Duodenal mucosa (tissue), 2 donors: ENCODE measurements at regions not wholly inside any gene's neighbourhood (a gene's known extent, or its start where the extent isn't known, plus 50 kb on each side); places are given as distances from the start of the nearest gene placed in this dataset.

Experiments
- H3K27ac ChIP-seq: one replicate; pipeline ENCODE4 v1.7.0; 2013; ENCODE audit warnings: low read depth, low read length
- H3K27me3 ChIP-seq, 2 donors: one replicate each; pipeline ENCODE4 v1.7.0; 2013; ENCODE audit warnings: low read length in 2 of 2, control low read depth in 1 of 2; ENCODE audit not compliant: insufficient read depth in 2 of 2, control insufficient read depth in 1 of 2
- H3K36me3 ChIP-seq, 2 donors: one replicate each; pipeline ENCODE4 v1.7.0; 2013; ENCODE audit warnings: low read length in 2 of 2, control low read depth in 1 of 2; ENCODE audit not compliant: insufficient read depth in 2 of 2, control insufficient read depth in 1 of 2
- H3K4me1 ChIP-seq, 2 donors: one replicate each; pipeline ENCODE4 v1.7.0; 2013; ENCODE audit warnings: low read length in 2 of 2, control low read depth in 1 of 2; ENCODE audit not compliant: insufficient read depth in 2 of 2, control insufficient read depth in 1 of 2
- H3K4me3 ChIP-seq, 2 donors: one replicate each; pipeline ENCODE4 v1.7.0; 2013; ENCODE audit warnings: low read length in 2 of 2, low read depth in 1 of 2
- H3K9ac ChIP-seq, 2 donors: one replicate each; pipeline ENCODE4 v1.7.0; 2013; ENCODE audit warnings: low read length in 2 of 2, low read depth in 1 of 2
- H3K9me3 ChIP-seq, 2 donors: one replicate each; pipeline ENCODE4 v1.7.0; 2013; ENCODE audit warnings: low read length in 2 of 2, control low read depth in 1 of 2; ENCODE audit not compliant: control insufficient read depth in 1 of 2

GRCh38 chr4:136992032-136992431, 540.3 kb downstream of the PCDH18 start:
- no peak overlapping the region for H3K27ac ChIP-seq
- H3K27me3 ChIP-seq: no peaks in the 10 kb centered on the region
- H3K4me1 ChIP-seq: no peaks in the 10 kb centered on the region
- no peaks in the 10 kb centered on the region for H3K9me3 ChIP-seq
- no peaks in the 10 kb centered on the region for H3K36me3 ChIP-seq
- no peak overlapping the region for H3K4me3 ChIP-seq
- no peak overlapping the region for H3K9ac ChIP-seq

- Histone ChIP-seq H3K27me3 (no peaks in the 10 kb centered on the region), H3K4me1 (no peaks in the 10 kb centered on the region), H3K36me3 (no peaks in the 10 kb centered on the region), H3K9me3 (no peaks in the 10 kb centered on the region), H3K27ac (no peak overlapping the region), H3K4me3 (no peak overlapping the region), H3K9ac (no peak overlapping the region)
Measured at GRCh38 chr4:136985683-136986082, 546.6 kb downstream of the PCDH18 start.

- no peaks in the 10 kb centered on the region for H3K27me3 ChIP-seq
- H3K4me1 ChIP-seq: no peaks in the 10 kb centered on the region
- no peak overlapping the region for H3K27ac ChIP-seq
- H3K36me3 ChIP-seq: no peaks in the 10 kb centered on the region
- H3K9me3 ChIP-seq: no peaks in the 10 kb centered on the region
- H3K4me3 ChIP-seq: no peak overlapping the region
- no peak overlapping the region for H3K9ac ChIP-seq
Measured at GRCh38 chr4:136967069-136967468, 565.2 kb downstream of the PCDH18 start.

- H3K9ac ChIP-seq: no peak overlapping the region
- no peak overlapping the region for H3K4me3 ChIP-seq
- no peaks in the 10 kb centered on the region for H3K27me3 ChIP-seq
- no peaks in the 10 kb centered on the region for H3K4me1 ChIP-seq
- H3K27ac ChIP-seq: no peak overlapping the region
- no peaks in the 10 kb centered on the region for H3K36me3 ChIP-seq
- no peaks in the 10 kb centered on the region for H3K9me3 ChIP-seq
Measured at GRCh38 chr4:136965478-136965877, 566.8 kb downstream of the PCDH18 start.

GRCh38 chr4:136962868-136963267, 569.4 kb downstream of the PCDH18 start:
- Histone ChIP-seq H3K4me3 (no peak overlapping the region), H3K9ac (no peak overlapping the region), H3K27me3 (no peaks in the 10 kb centered on the region), H3K9me3 (no peaks in the 10 kb centered on the region), H3K27ac (no peak overlapping the region), H3K36me3 (no peaks in the 10 kb centered on the region), H3K4me1 (no peaks in the 10 kb centered on the region)

GRCh38 chr4:136946307-136946907, 585.9 kb downstream of the PCDH18 start:
- Histone ChIP-seq H3K36me3 (no peaks in the 10 kb centered on the region), H3K9ac (no peak overlapping the region), H3K27me3 (no peaks in the 10 kb centered on the region), H3K27ac (no peak overlapping the region), H3K4me1 (no peaks in the 10 kb centered on the region), H3K4me3 (no peak overlapping the region), H3K9me3 (peaks cover 0 to 6% of the 10 kb centered on the region in 2 donors)

- Histone ChIP-seq H3K27ac (no peak overlapping the region), H3K4me3 (no peak overlapping the region), H3K36me3 (no peaks in the 10 kb centered on the region), H3K4me1 (no peaks in the 10 kb centered on the region), H3K9me3 (no peaks in the 10 kb centered on the region), H3K9ac (no peak overlapping the region), H3K27me3 (no peaks in the 10 kb centered on the region)
Measured at GRCh38 chr4:136939781-136940180, 592.5 kb downstream of the PCDH18 start.

- no peaks in the 10 kb centered on the region for H3K4me1 ChIP-seq
Measured at GRCh38 chr4:136935871-136936270, 596.4 kb downstream of the PCDH18 start.

GRCh38 chr4:136935305-136935704, 597.0 kb downstream of the PCDH18 start:
- H3K27me3 ChIP-seq: no peaks in the 10 kb centered on the region
- no peaks in the 10 kb centered on the region for H3K4me1 ChIP-seq
- no peaks in the 10 kb centered on the region for H3K36me3 ChIP-seq
- no peak overlapping the region for H3K4me3 ChIP-seq
- H3K27ac ChIP-seq: no peak overlapping the region
- H3K9ac ChIP-seq: no peak overlapping the region
- peaks cover 0 to 1% of the 10 kb centered on the region in 2 donors for H3K9me3 ChIP-seq

More at GRCh38 chr4:136935871-136936270, 596.4 kb downstream of the PCDH18 start:
- H3K36me3 ChIP-seq: no peaks in the 10 kb centered on the region
- no peaks in the 10 kb centered on the region for H3K27me3 ChIP-seq
- no peak overlapping the region for H3K4me3 ChIP-seq
- no peak overlapping the region for H3K27ac ChIP-seq
- no peak overlapping the region for H3K9ac ChIP-seq
- H3K9me3 ChIP-seq: no peaks in the 10 kb centered on the region

- Histone ChIP-seq H3K27me3 (no peaks in the 10 kb centered on the region), H3K27ac (no peak overlapping the region), H3K36me3 (no peaks in the 10 kb centered on the region), H3K4me3 (no peak overlapping the region), H3K4me1 (no peaks in the 10 kb centered on the region), H3K9ac (no peak overlapping the region), H3K9me3 (peaks cover 0 to 3% of the 10 kb centered on the region in 2 donors)
Measured at GRCh38 chr4:136934601-136935000, 597.7 kb downstream of the PCDH18 start.

- H3K9me3 ChIP-seq: peaks cover 0 to 5% of the 10 kb centered on the region in 2 donors
- no peaks in the 10 kb centered on the region for H3K4me1 ChIP-seq
- no peak overlapping the region for H3K4me3 ChIP-seq
- H3K27ac ChIP-seq: no peak overlapping the region
- no peak overlapping the region for H3K9ac ChIP-seq
- no peaks in the 10 kb centered on the region for H3K36me3 ChIP-seq
- H3K27me3 ChIP-seq: no peaks in the 10 kb centered on the region
Measured at GRCh38 chr4:136931781-136932180, 600.5 kb downstream of the PCDH18 start.
